Spleen (tissue), 7 donors: ENCODE measurements at regions not wholly inside any gene's neighbourhood (a gene's known extent, or its start where the extent isn't known, plus 50 kb on each side); places are given as distances from the start of the nearest gene placed in this dataset.

Source experiments
- POLR2A ChIP-seq, 3 donors: fragments of 450-650 bp; IDR thresholded peaks; one replicate each; pipeline ENCODE4 v1.5.1; 2017; ENCODE audit warnings: antibody characterized with exemption in 3 of 3, mild to moderate bottlenecking in 1 of 3
- POLR2AphosphoS5 ChIP-seq, 3 donors: sonication (generic); formaldehyde crosslinking; IDR thresholded peaks; one replicate each; pipeline ENCODE4 v1.5.1; 2017; ENCODE audit warnings: antibody characterized with exemption in 3 of 3
- TF ChIP-seq, protein P1 (sequence below), 11 experiments: fragments of 200-600 bp in 7 of 11; fragments of 450-650 bp in 4 of 11; sonication (generic) in 4 of 11; IDR thresholded peaks in 8 of 11; conservative IDR thresholded peaks in 3 of 11; 1 replicate in 7 of 11; 2 replicates in 4 of 11; pipeline versions ENCODE4 v1.4.0 to v1.8.0; 2016 to 2021; ENCODE audit warnings: antibody characterized with exemption in 11 of 11, inconsistent platforms in 4 of 11, mild to moderate bottlenecking in 1 of 11
- donor health status: DM: no; HTN: no; CAD: no; lungs with moderate emphysema.
- donor health status: DM: no; HTN: no; CAD: no.
- donor health status: DM: no; HTN: no; CAD: no.

- no peak for TF ChIP-seq POLR2AphosphoS5 (IDR thresholded peaks at IDR 0.05)
- TF ChIP-seq, protein P1, sequence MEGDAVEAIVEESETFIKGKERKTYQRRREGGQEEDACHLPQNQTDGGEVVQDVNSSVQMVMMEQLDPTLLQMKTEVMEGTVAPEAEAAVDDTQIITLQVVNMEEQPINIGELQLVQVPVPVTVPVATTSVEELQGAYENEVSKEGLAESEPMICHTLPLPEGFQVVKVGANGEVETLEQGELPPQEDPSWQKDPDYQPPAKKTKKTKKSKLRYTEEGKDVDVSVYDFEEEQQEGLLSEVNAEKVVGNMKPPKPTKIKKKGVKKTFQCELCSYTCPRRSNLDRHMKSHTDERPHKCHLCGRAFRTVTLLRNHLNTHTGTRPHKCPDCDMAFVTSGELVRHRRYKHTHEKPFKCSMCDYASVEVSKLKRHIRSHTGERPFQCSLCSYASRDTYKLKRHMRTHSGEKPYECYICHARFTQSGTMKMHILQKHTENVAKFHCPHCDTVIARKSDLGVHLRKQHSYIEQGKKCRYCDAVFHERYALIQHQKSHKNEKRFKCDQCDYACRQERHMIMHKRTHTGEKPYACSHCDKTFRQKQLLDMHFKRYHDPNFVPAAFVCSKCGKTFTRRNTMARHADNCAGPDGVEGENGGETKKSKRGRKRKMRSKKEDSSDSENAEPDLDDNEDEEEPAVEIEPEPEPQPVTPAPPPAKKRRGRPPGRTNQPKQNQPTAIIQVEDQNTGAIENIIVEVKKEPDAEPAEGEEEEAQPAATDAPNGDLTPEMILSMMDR (IDR thresholded peaks at IDR 0.05 in 8 of 11, conservative IDR thresholded peaks at IDR 0.05 in 3 of 11), result no peak
- no peak for TF ChIP-seq POLR2A (IDR thresholded peaks at IDR 0.05)
These were observed 494.1 kb downstream of the TLE1 start for GRCh38 chr9:81195206-81195605.
